CD4-positive, CD25-positive, alpha-beta regulatory T cell (primary cell): ENCODE measurements at regions not wholly inside any gene's neighbourhood (a gene's known extent, or its start where the extent isn't known, plus 50 kb on each side); places are given as distances from the start of the nearest gene placed in this dataset.
"Not testable (repeated sequence)": the region's sequence is repeated elsewhere in the genome, so short reads cannot be mapped to it uniquely, and the experiment has no call there.

Experiments used
- ATAC-seq, 2 donors: fragments of 150-1000 bp; cut with Tn5 transposase; one replicate each; pipeline ENCODE4 v1.10.0; 2021; ENCODE audit warnings: low read depth in 2 of 2, moderate number of reproducible peaks in 2 of 2, moderate library complexity in 1 of 2
- DNase-seq, 3 donors: peaks; one replicate each; pipeline versions ENCODE4 v3.0.0 to v3.0.0-alpha.2; 2012 to 2022; ENCODE audit warnings: mixed read lengths in 1 of 3
- H3K27ac ChIP-seq: one replicate; pipeline ENCODE4 v1.7.0; 2013; ENCODE audit warnings: mild to moderate bottlenecking, low read length; ENCODE audit not compliant: insufficient read depth, poor library complexity, severe bottlenecking
- H3K27me3 ChIP-seq: one replicate; pipeline ENCODE4 v1.7.0; 2013; ENCODE audit warnings: low read length; ENCODE audit not compliant: control insufficient read depth, insufficient read depth
- H3K36me3 ChIP-seq: one replicate; pipeline ENCODE4 v1.7.0; 2013; ENCODE audit warnings: mild to moderate bottlenecking, low read length, moderate library complexity; ENCODE audit not compliant: control insufficient read depth, insufficient read depth
- H3K4me1 ChIP-seq: 2 replicates; pipeline ENCODE4 v1.7.0; 2013; ENCODE audit warnings: mild to moderate bottlenecking, low read length; ENCODE audit not compliant: insufficient read depth, control insufficient read depth, poor library complexity, severe bottlenecking
- H3K4me3 ChIP-seq: one replicate; pipeline ENCODE4 v1.7.0; 2013; ENCODE audit warnings: low read depth, mild to moderate bottlenecking, low read length, moderate library complexity
- H3K9me3 ChIP-seq, 2 experiments: 1 replicate in 1 of 2; 2 replicates in 1 of 2; pipeline ENCODE4 v1.7.0; 2013; ENCODE audit warnings: low read length in 2 of 2, mild to moderate bottlenecking in 1 of 2, moderate library complexity in 1 of 2; ENCODE audit not compliant: control insufficient read depth in 2 of 2
- H3K27ac Mint-ChIP-seq, 3 donors: one replicate each; pipeline ENCODE4 v1.8.0; 2020 to 2022; ENCODE audit warnings: mild to moderate bottlenecking in 3 of 3, mixed read lengths in 3 of 3, moderate library complexity in 2 of 3
- H3K27me3 Mint-ChIP-seq: one replicate; pipeline ENCODE4 v1.8.0; 2022; ENCODE audit warnings: mild to moderate bottlenecking, mixed read lengths
- H3K36me3 Mint-ChIP-seq: one replicate; pipeline ENCODE4 v1.8.0; 2020; ENCODE audit warnings: mixed read lengths
- H3K4me1 Mint-ChIP-seq, 4 donors: one replicate each; pipeline ENCODE4 v1.8.0; 2020 to 2022; ENCODE audit warnings: mixed read lengths in 4 of 4, mild to moderate bottlenecking in 1 of 4
- H3K4me3 Mint-ChIP-seq, 4 donors: one replicate each; pipeline ENCODE4 v1.8.0; 2020 to 2022; ENCODE audit warnings: mild to moderate bottlenecking in 4 of 4, mixed read lengths in 4 of 4, moderate library complexity in 3 of 4
- H3K9me3 Mint-ChIP-seq, 7 donors: one replicate each; pipeline ENCODE4 v1.8.0; 2020 to 2022; ENCODE audit warnings: mixed read lengths in 7 of 7, mild to moderate bottlenecking in 3 of 7, moderate library complexity in 2 of 7

- no peaks in the 10 kb centered on the region for H3K4me1 Mint-ChIP-seq
- H3K27ac Mint-ChIP-seq: no peak overlapping the region
- no peaks in the 10 kb centered on the region for H3K9me3 ChIP-seq
- no peaks in the 10 kb centered on the region for H3K36me3 Mint-ChIP-seq
- no peaks in the 10 kb centered on the region for H3K4me1 ChIP-seq
- no peaks in the 10 kb centered on the region for H3K27me3 Mint-ChIP-seq
- no peak overlapping the region for H3K4me3 Mint-ChIP-seq
- ATAC-seq: no peak
- DNase-seq: no peak
- H3K27me3 ChIP-seq: no peaks in the 10 kb centered on the region
- no peaks in the 10 kb centered on the region for H3K36me3 ChIP-seq
- H3K27ac ChIP-seq: no peak overlapping the region
- H3K4me3 ChIP-seq: no peak overlapping the region
- H3K9me3 Mint-ChIP-seq: no peaks in the 10 kb centered on the region
Observed at GRCh38 chr3:139132976-139133375, 88.3 kb upstream of the PRR23C start.

- no peaks in the 10 kb centered on the region for H3K36me3 ChIP-seq
- H3K36me3 Mint-ChIP-seq: no peaks in the 10 kb centered on the region
Observed at GRCh38 chr3:139134678-139135372, 90.1 kb upstream of the PRR23C start.

GRCh38 chr3:139135657-139136056, 91.0 kb upstream of the PRR23C start:
- Histone ChIP-seq H3K27ac (no peak overlapping the region), H3K36me3 (no peaks in the 10 kb centered on the region), H3K4me3 (no peak overlapping the region), H3K4me1 (no peaks in the 10 kb centered on the region), H3K27me3 (no peaks in the 10 kb centered on the region), H3K9me3 (no peaks in the 10 kb centered on the region)
- no peak overlapping the region for H3K27ac Mint-ChIP-seq
- H3K4me1 Mint-ChIP-seq: no peaks in the 10 kb centered on the region
- DNase-seq: no peak
- ATAC-seq: no peak
- H3K27me3 Mint-ChIP-seq: no peaks in the 10 kb centered on the region
- H3K9me3 Mint-ChIP-seq: no peaks in the 10 kb centered on the region
- H3K4me3 Mint-ChIP-seq: no peak overlapping the region
- H3K36me3 Mint-ChIP-seq: no peaks in the 10 kb centered on the region

More at GRCh38 chr3:139134678-139135372, 90.1 kb upstream of the PRR23C start:
- Mint-ChIP-seq H3K9me3 (no peaks in the 10 kb centered on the region), H3K4me1 (no peaks in the 10 kb centered on the region), H3K27ac (no peak overlapping the region), H3K4me3 (no peak overlapping the region), H3K27me3 (no peaks in the 10 kb centered on the region)
- Histone ChIP-seq H3K27me3 (no peaks in the 10 kb centered on the region), H3K4me1 (no peaks in the 10 kb centered on the region), H3K9me3 (no peaks in the 10 kb centered on the region), H3K4me3 (no peak overlapping the region), H3K27ac (no peak overlapping the region)
- DNase-seq (no peak), ATAC-seq (no peak)

GRCh38 chr3:139136469-139137202, 91.9 kb upstream of the PRR23C start:
- Histone ChIP-seq H3K27ac (no peak overlapping the region), H3K27me3 (no peaks in the 10 kb centered on the region), H3K4me3 (no peak overlapping the region), H3K9me3 (no peaks in the 10 kb centered on the region), H3K4me1 (no peaks in the 10 kb centered on the region), H3K36me3 (no peaks in the 10 kb centered on the region)
- DNase-seq: no peak
- H3K9me3 Mint-ChIP-seq: peaks cover 0 to 2% (median 0%) of the 10 kb centered on the region in 7 donors
- H3K27me3 Mint-ChIP-seq: no peaks in the 10 kb centered on the region
- ATAC-seq: no peak
- no peak overlapping the region for H3K27ac Mint-ChIP-seq
- H3K4me3 Mint-ChIP-seq: no peak overlapping the region
- no peaks in the 10 kb centered on the region for H3K4me1 Mint-ChIP-seq
- no peaks in the 10 kb centered on the region for H3K36me3 Mint-ChIP-seq

GRCh38 chr3:139140553-139140952, 95.9 kb upstream of the PRR23C start:
- no peak for DNase-seq
- no peak overlapping the region for H3K27ac ChIP-seq
- H3K27me3 ChIP-seq: no peaks in the 10 kb centered on the region
- Mint-ChIP-seq H3K4me3 (no peak overlapping the region), H3K4me1 (no peaks in the 10 kb centered on the region), H3K27me3 (no peaks in the 10 kb centered on the region), H3K36me3 (no peaks in the 10 kb centered on the region), H3K9me3 (peaks cover 0 to 4% (median 1%) of the 10 kb centered on the region in 7 donors), H3K27ac (no peak overlapping the region)
- no peaks in the 10 kb centered on the region for H3K36me3 ChIP-seq
- H3K9me3 ChIP-seq: no peaks in the 10 kb centered on the region
- H3K4me1 ChIP-seq: no peaks in the 10 kb centered on the region
- no peak for ATAC-seq
- no peak overlapping the region for H3K4me3 ChIP-seq

GRCh38 chr3:139145980-139146379, 101.3 kb upstream of the PRR23C start:
- not testable (repeated sequence) for H3K27me3 ChIP-seq, H3K36me3 Mint-ChIP-seq, H3K9me3 ChIP-seq, H3K27ac ChIP-seq, H3K4me3 ChIP-seq, H3K4me1 ChIP-seq, H3K4me1 Mint-ChIP-seq, ATAC-seq, H3K27ac Mint-ChIP-seq, H3K36me3 ChIP-seq, H3K27me3 Mint-ChIP-seq, DNase-seq, H3K4me3 Mint-ChIP-seq, H3K9me3 Mint-ChIP-seq

- no peak overlapping the region for H3K27ac ChIP-seq
- no peaks in the 10 kb centered on the region for H3K9me3 ChIP-seq
- Mint-ChIP-seq H3K4me3 (no peak overlapping the region), H3K4me1 (no peaks in the 10 kb centered on the region), H3K27me3 (no peaks in the 10 kb centered on the region), H3K36me3 (no peaks in the 10 kb centered on the region), H3K9me3 (peaks cover 0 to 8% (median under 1%) of the 10 kb centered on the region in 7 donors), H3K27ac (no peak overlapping the region)
- no peaks in the 10 kb centered on the region for H3K27me3 ChIP-seq
- no peaks in the 10 kb centered on the region for H3K4me1 ChIP-seq
- ATAC-seq: no peak
- no peak overlapping the region for H3K4me3 ChIP-seq
- H3K36me3 ChIP-seq: no peaks in the 10 kb centered on the region
- DNase-seq: no peak
Observed at GRCh38 chr3:139151530-139151929, 106.8 kb upstream of the PRR23C start.

GRCh38 chr3:139153434-139153833, 108.7 kb upstream of the PRR23C start:
- H3K4me1 Mint-ChIP-seq, H3K27ac ChIP-seq, H3K9me3 ChIP-seq, H3K27me3 ChIP-seq, H3K4me3 ChIP-seq, DNase-seq, H3K4me1 ChIP-seq, H3K36me3 Mint-ChIP-seq, ATAC-seq, H3K9me3 Mint-ChIP-seq, H3K27ac Mint-ChIP-seq, H3K4me3 Mint-ChIP-seq, H3K27me3 Mint-ChIP-seq, H3K36me3 ChIP-seq: not testable (repeated sequence)
